ENCODE measurements at regions not wholly inside any gene's neighbourhood (a gene's known extent, or its start where the extent isn't known, plus 50 kb on each side); places are given as distances from the start of the nearest gene placed in this dataset.

GRCh38 chr5:14040542-14040941 is 96.1 kb upstream of the DNAH5 start:
- TF ChIP-seq EZH2phosphoT487 (IDR thresholded peaks at IDR 0.05; ENCODE audit: low read depth) (no peak), CTCF (IDR thresholded peaks at IDR 0.05; ENCODE audit: low read depth, low read length) (no peak)
- H2AFZ ChIP-seq (ENCODE audit: low read depth, low read length): no peak overlapping the region
- H3K36me3 ChIP-seq (replicated peaks; ENCODE audit: low read depth, low read length): no peaks in the 10 kb centered on the region
- H3K4me3 ChIP-seq (ENCODE audit: low read length): no peak overlapping the region
- no peak overlapping the region for H3K9ac ChIP-seq (ENCODE audit: low read length)
- H3K4me1 ChIP-seq (ENCODE audit: low read length): no peaks in the 10 kb centered on the region
- no peaks in the 10 kb centered on the region for H3K27me3 ChIP-seq (ENCODE audit: low read depth, low read length)
- H3K27ac ChIP-seq (ENCODE audit: low read length): no peak overlapping the region
- no peaks in the 10 kb centered on the region for H3K9me3 ChIP-seq (ENCODE audit: insufficient read depth, low read length)
- no peaks in the 10 kb centered on the region for H3K79me2 ChIP-seq (ENCODE audit: low read length)
- H3K4me2 ChIP-seq (ENCODE audit: low read length): no peak overlapping the region
- no peaks in the 10 kb centered on the region for H4K20me1 ChIP-seq (ENCODE audit: insufficient read depth, low read length)

GRCh38 chr5:14039576-14039975 is 95.1 kb upstream of the DNAH5 start:
- Histone ChIP-seq H3K4me1 (ENCODE audit: low read length) (no peaks in the 10 kb centered on the region), H3K4me2 (ENCODE audit: low read length) (no peak overlapping the region), H3K27me3 (ENCODE audit: low read depth, low read length) (no peaks in the 10 kb centered on the region), H3K9ac (ENCODE audit: low read length) (no peak overlapping the region), H3K36me3 (replicated peaks; ENCODE audit: low read depth, low read length) (no peaks in the 10 kb centered on the region), H2AFZ (ENCODE audit: low read depth, low read length) (no peak overlapping the region), H3K4me3 (ENCODE audit: low read length) (no peak overlapping the region), H3K79me2 (ENCODE audit: low read length) (no peaks in the 10 kb centered on the region), H3K27ac (ENCODE audit: low read length) (no peak overlapping the region), H3K9me3 (ENCODE audit: insufficient read depth, low read length) (no peaks in the 10 kb centered on the region), H4K20me1 (ENCODE audit: insufficient read depth, low read length) (no peaks in the 10 kb centered on the region)
- TF ChIP-seq EZH2phosphoT487 (IDR thresholded peaks at IDR 0.05; ENCODE audit: low read depth) (no peak), CTCF (IDR thresholded peaks at IDR 0.05; ENCODE audit: low read depth, low read length) (no peak)

- H2AFZ ChIP-seq (ENCODE audit: low read depth, low read length): no peak overlapping the region
- TF ChIP-seq CTCF (IDR thresholded peaks at IDR 0.05; ENCODE audit: low read depth, low read length) (no peak), EZH2phosphoT487 (IDR thresholded peaks at IDR 0.05; ENCODE audit: low read depth) (no peak)
- H3K27me3 ChIP-seq (ENCODE audit: low read depth, low read length): no peaks in the 10 kb centered on the region
- H3K4me2 ChIP-seq (ENCODE audit: low read length): no peak overlapping the region
- H3K36me3 ChIP-seq (replicated peaks; ENCODE audit: low read depth, low read length): no peaks in the 10 kb centered on the region
- no peaks in the 10 kb centered on the region for H3K79me2 ChIP-seq (ENCODE audit: low read length)
- H3K4me1 ChIP-seq (ENCODE audit: low read length): no peaks in the 10 kb centered on the region
- no peaks in the 10 kb centered on the region for H4K20me1 ChIP-seq (ENCODE audit: insufficient read depth, low read length)
- no peak overlapping the region for H3K9ac ChIP-seq (ENCODE audit: low read length)
- H3K27ac ChIP-seq (ENCODE audit: low read length): no peak overlapping the region
- no peak overlapping the region for H3K4me3 ChIP-seq (ENCODE audit: low read length)
- no peaks in the 10 kb centered on the region for H3K9me3 ChIP-seq (ENCODE audit: insufficient read depth, low read length)
These were observed 94.6 kb upstream of the DNAH5 start for GRCh38 chr5:14039063-14039462.

GRCh38 chr5:14038341-14038959 is 94.0 kb upstream of the DNAH5 start:
- no peak overlapping the region for H3K9ac ChIP-seq (ENCODE audit: low read length)
- no peaks in the 10 kb centered on the region for H3K4me1 ChIP-seq (ENCODE audit: low read length)
- H3K4me2 ChIP-seq (ENCODE audit: low read length): no peak overlapping the region

More at GRCh38 chr5:14038341-14038959, 94.0 kb upstream of the DNAH5 start:
- H3K9me3 ChIP-seq (ENCODE audit: insufficient read depth, low read length): no peaks in the 10 kb centered on the region
- H2AFZ ChIP-seq (ENCODE audit: low read depth, low read length): no peak overlapping the region
- no peak overlapping the region for H3K4me3 ChIP-seq (ENCODE audit: low read length)
- H3K27me3 ChIP-seq (ENCODE audit: low read depth, low read length): no peaks in the 10 kb centered on the region
- no peaks in the 10 kb centered on the region for H4K20me1 ChIP-seq (ENCODE audit: insufficient read depth, low read length)
- no peaks in the 10 kb centered on the region for H3K79me2 ChIP-seq (ENCODE audit: low read length)
- no peak overlapping the region for H3K27ac ChIP-seq (ENCODE audit: low read length)
- no peaks in the 10 kb centered on the region for H3K36me3 ChIP-seq (replicated peaks; ENCODE audit: low read depth, low read length)
- TF ChIP-seq EZH2phosphoT487 (IDR thresholded peaks at IDR 0.05; ENCODE audit: low read depth) (no peak), CTCF (IDR thresholded peaks at IDR 0.05; ENCODE audit: low read depth, low read length) (no peak)
